GM18511 (cell line): ENCODE measurements at regions not wholly inside any gene's neighbourhood (a gene's known extent, or its start where the extent isn't known, plus 50 kb on each side); places are given as distances from the start of the nearest gene placed in this dataset.
"Not testable (repeated sequence)": the region's sequence is repeated elsewhere in the genome, so short reads cannot be mapped to it uniquely, and the experiment has no call there.

Experiments used
- ATAC-seq: cut with Tn5 transposase; IDR thresholded peaks from one replicate; pipeline ENCODE4 v1.9.1; 2021; ENCODE audit warnings: mild to moderate bottlenecking, moderate library complexity; ENCODE audit not compliant: unreplicated experiment

DNA sequence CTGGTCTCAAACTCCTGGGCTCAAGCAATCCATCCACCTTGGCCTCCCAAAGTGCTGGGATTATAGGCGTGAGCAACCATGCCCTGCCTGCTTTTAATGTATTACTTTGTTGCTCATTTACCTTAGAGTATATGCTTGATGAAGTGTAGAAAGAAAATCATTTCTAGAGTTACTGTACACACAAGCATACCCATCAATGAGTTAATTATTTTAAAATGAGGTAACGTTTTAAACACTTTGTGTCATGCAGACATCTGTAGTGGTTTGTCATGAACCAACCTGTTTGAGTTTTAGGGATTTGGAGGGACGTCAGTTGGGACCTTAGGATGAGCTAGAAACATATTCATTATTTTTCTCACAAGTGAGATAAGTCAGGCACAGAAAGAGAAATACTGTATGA is 332.4 kb upstream of the IGF1R start:
- ATAC-seq = no peak

DNA sequence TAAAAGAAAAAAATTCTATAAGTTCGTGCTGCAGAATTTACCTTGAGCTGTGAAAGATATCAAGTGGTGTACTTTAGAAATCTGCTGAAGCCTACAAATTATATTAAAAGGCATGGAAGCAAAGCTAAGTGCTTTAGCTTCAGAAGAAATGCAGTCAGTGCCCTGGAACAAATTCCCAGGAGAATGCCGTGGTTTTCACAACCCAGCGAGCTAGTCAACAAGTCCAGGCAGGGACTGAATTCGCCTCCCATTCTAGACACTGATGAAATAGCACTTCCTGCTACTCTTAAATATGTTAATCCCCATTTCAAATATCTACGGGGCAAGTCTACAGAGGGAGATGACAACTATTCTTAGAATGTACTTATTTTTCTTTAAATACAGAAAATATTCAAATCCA is 326.4 kb upstream of the IGF1R start:
- no peak for ATAC-seq

DNA sequence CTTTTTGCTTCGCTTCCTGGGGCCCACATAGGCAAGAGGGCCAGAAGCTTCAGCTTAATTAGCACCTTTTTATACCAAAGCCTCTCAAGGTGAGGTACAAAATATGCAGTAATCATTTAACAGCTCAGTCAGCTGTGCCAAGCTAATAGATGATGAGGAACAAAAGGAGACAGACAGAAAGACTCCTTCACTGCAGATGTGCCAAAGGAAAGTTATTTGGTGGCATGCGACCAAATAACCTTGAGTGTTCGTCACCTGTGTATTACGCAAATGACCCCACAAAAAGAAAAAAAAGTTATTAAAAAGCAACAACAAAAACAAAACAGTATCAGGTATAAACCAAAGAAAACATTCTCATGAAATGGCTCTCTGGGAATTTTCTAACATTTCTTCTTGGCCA is 325.8 kb upstream of the IGF1R start:
- ATAC-seq = no peak

DNA sequence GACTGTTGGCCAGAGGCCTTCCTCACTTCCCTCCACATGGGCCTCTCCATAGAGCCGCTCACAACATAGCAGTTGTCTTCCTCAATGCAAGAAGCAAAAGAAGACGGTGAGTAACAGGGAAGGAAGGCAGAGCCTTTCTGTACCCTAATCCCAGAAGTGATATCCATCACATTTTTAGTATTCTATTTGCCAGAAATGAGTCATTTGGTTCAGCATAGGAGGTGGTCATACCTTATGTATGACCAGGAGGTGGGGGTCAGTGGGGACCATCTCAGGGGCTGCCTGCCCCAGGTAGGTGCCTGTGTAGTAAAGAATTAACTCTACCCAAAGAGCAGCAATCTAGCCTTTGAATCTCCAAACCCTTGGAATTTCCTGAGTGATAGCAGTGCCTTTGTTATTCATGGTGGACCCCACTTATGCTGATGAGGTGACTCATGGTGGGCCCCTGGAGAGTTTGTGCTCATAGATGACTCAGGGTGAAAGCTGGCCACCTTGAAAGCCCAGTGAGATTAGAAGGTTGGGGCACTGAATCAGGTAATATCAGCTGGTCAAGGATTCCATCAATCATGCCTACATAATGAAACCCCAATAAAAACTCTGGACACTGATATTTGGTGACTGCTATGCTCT is 323.9 kb upstream of the IGF1R start:
- ATAC-seq = no peak

DNA sequence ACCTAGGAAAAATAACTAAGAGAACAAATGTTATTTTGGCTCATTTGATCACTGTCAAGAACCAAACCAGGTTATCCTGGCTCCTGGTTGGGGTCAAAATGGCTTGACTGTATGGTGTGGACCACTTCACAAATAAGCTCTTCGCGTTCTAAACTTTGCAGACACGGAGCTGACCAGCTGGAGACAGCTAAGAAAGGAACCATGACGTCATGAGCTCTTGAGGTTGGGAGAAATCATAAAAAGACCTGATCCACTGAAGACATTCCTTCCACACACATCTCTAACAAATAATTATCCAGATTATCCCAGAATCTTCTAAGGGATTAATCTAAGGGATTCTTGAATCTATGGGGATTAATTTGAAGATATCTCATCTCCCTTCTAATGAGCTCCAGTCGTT is 321.5 kb upstream of the IGF1R start:
- no peak for ATAC-seq

DNA sequence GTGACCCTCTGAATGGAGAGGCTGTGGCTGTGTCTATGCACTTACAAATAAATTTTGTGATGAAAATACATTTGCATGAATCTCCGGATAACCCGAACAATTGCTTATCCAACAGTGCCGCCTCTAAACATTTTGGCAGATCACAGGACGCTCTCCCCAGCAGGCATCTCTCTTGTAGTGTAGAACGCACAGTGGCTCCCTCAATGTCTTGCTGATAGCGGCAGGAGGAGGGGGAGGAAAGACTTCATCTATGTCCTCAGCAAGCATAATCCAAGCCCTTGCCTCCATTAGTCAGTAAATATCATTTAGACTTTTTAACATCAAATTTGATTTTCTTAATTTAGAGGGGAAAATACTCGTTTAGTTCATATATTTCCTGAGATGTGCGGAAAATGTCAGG is 318.1 kb upstream of the IGF1R start:
- no peak for ATAC-seq

DNA sequence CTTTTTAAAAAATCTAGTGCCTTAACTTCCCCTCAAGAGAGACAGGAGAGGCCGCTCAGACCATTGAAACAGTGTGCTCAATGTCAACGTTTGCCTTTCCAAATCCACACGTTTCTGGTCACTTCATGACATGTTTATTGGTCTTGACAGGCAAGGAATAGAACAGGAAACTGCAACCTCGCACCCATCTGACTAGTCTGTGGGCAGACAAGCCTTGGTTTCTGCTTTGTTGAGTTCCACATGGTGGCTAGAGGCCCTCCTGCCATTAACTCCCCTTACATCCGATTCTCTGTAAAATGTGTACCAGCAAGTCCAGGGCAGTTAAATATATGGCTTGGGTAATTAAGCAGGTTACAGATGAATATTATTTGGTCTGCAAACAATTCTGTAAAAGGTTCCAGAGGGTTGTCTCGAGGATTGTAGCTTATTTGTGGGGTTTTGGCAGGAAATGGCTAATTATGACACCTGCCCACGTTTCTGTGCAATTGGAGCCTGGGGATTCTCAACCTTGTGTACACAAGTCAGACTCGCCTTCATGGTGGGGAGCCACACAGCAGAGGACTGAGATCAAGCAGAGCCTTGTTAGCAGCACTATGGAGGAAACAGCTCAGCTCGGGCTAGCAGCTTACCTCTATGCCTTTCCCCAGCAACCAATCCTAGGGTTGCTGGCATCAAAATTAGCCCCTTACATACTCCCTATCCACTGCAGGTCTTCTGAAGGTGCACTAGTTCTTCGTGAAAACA is 317.5 kb upstream of the IGF1R start:
- ATAC-seq = no peak

DNA sequence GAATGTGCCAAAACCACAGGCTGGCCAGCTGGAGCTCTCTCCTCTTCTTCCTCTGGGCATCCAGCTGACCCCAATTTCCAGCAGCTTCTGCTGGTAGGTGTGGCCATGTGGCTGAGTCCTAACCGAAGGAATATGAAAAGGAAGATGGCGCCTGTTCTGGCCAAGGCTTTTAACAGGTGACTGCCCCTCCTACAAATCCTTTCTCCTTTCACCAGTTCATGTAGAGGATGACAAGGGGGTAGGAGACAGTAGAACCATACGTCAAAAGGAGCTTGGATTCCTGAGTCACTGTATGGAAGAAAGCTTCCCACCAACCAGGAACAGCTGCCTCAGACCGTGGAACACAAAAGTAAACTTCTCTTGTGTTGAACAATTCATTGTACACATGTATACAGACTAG is 316.7 kb upstream of the IGF1R start:
- ATAC-seq = no peak

DNA sequence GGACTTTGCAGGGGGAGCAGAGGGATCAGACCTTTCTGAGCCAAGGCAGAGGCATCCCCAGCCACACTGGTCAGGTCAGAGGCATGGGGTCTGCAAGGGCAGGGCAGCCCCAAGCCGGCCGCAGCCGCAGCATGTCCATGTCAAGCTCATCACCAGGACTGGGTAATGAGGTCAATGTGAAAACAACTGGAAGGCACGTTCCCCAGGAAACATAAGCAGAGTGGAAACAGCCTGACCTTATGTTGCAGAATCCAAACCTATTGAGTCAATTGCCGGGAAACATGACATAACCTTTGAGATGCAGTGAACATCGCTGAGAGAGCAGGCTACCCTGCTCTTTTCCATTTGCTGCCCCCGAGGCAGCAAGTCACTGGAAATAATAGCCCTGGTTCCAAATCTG is 315.1 kb upstream of the IGF1R start:
- no peak for ATAC-seq

DNA sequence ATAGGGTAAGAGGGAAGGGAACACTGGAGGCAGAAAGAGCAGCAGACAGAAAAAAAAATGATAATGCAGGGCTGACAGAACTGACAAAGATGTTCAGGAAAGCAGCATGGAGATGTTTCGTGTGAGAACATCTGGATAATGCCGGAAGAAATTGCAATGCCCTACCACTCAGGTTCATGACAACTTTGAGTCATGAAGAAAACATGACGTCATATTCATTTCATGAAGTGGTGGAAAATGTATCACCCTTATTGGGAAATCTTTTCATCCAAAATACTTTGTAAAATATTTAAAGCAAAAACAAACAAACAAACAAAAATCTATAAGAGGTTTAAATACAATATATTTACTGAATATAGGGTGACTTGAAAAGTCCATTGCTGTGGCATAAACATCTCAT is 305.4 kb upstream of the IGF1R start:
- ATAC-seq = no peak

DNA sequence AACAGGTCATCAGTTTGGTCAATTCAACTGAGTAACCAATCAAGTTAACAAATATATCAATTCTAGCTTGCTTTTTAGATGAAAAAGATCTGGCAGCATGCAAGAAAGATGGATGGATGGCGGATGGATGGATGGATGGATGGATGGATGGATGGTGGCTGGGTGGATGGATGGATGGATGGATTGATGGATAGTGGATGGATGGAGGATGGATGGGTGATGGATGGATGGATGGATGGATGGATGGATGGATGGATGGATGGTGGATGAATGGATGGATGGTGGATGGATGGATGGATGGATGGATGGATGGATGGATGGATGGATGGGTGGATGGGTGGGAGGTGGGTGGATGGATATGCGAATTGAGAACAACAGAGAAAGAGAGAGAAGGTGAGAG is 303.7 kb upstream of the IGF1R start:
- no peak for ATAC-seq

DNA sequence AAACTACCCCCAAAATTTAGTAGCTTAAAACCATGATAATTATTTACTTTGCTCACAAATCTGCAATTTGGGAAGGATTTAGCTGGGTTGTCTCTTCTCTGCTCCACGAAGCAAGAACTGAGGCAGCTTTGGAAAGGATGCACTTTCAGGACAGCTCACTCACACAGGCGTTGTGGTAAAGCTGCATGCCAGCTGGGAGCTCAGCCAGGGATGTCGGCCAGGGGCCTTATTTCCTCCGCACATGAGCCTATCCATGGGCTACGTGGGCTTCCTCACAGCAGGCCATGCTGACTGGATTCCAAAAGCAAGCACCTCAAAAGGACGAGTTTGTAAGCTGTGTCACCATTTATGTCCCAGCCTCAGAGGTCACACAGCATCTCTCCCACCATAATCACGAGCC is 301.3 kb upstream of the IGF1R start:
- no peak for ATAC-seq

DNA sequence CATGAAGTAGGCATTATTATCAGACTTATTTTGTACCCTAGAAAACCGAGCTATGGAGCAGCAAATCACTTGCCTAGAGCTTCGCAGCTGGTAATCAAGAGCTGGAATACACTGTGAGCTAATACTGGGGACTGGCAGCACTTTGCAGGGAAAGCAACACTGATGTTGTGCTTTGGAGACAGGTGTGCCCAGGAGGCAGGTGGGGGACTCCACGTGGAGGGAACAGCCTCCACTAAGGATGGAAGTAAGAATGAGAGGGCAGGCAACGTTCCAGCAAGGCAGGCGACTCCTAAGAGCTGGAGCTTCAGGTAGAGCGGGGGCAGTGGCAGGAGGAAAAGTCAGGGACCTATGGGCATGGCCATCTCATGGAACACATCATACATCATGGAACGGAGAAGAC is 300.5 kb upstream of the IGF1R start:
- no peak for ATAC-seq

DNA sequence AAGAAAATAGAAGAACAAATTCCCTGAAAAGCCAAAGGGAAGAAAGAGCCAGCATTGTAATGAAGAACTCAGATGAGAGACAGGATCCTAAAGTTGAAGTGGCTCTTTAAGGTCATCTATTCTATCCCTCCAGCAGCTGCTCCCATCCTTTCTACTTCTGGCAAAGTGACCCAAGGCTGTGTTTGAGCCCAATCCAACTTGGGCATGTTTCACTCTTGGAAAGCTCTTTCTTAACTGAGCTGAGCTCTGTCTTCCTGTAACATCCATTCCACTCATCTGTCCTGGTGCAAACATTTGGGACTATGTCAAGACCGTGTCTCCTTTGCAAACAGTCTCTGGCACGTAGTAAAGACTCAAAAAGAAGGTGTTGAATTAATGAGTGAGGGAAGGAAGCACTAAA is 298.1 kb upstream of the IGF1R start:
- ATAC-seq = no peak

DNA sequence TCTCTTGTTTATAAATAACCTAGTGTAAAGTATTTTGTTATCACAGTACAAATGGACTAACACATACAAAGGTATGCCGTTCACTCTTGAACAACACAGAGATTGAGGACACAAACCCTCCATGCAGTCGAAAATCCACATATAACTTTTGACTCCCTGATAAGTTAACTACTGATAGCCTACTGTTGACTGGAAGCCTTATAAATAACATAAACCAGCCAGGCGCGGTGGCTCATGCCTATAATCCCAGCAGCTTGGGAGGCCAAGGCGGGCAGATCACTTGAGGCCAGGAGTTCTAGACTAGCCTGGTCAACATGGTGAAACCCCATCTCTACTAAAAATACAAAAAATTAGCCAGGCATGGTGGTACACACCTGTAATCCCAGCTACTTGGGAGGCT is 290.1 kb upstream of the IGF1R start:
- not testable (repeated sequence) for ATAC-seq

DNA sequence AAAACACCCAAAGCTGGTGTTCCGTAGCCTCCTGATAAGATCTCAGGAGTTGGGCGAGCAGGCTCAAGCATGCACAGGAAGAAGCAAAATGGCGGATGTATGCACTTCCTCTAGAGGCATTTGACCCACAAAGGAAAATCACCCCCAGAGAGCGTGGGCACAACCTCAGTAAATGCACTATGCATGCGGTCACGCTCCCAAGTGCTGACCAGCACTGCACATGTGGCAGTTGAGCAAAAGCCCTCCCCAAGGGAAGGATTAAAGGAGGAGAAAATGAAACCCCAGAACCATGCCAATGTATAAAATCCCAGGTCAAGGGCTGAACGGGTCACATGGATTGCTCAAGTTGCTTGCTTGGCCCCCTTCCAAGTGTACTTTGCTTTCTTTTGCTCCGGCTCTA is 289.4 kb upstream of the IGF1R start:
- ATAC-seq = no peak

DNA sequence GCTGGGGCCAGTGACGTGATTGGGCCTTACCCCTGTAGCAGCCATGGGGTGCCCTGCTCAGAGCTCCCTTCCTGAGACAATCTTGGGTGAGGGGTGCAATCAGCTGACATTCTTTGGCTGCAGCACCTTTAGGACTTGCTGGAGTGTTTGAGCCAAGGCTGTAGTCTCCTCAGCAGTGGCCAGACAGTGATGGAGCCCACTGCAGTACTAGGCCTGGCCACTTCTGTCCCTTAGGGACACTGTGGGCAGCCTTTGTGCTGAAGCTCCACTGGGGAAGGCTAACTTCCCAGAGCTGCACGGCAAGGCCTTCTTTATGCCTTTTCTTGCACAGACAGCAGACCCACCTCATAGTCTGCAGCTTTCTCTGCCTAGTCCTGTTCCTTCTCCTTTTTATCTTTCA is 284.9 kb upstream of the IGF1R start:
- ATAC-seq = no peak

DNA sequence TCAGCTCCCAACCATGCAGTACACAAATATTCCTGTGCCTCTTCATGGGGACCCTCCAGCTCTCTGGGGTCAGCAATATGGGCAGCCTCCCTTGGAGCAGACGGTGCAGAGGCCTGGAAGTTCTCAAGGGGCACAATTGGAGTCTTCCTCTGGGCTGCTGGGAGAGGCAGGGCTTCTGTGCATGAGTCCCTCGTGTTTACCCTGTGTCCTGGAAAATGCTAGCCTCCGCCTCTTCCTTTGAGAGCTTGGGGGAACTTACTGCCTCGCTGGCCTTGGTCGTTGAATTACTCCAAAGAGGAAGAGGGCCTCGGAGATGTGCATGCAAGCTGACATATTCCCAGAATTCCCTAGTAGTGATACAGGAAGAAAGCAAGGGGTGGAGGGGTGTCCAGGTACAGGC is 284.4 kb upstream of the IGF1R start:
- ATAC-seq = no peak

DNA sequence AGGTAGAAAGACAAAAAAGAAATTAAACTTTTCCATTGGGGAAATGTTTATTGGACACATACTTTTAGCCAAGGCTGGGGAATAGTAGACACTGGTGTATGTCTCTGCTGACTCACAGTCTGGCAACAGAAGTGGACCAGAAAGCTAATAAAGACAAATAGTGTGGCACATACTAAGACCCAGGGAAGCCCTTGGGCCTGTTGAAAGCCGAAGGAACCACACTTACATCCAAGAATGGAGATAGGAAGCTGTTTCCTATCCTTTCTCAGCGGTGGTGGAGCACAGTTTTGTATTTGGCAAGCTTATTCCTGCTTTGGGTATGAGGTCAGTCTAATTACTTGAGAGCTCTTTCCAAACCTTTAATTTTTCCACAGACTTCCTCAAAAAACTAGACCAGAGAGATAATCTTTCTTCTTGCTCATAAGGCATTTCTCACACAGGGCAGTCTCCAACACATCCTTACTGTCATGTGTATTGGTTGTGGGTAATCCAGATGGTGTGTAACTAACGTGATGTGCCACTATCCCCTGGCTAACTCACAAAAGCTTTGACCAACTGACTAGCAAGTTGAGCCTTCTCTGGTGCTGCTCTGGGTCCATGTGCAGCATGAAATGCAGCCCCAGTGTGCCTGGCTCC is 279.1 kb upstream of the IGF1R start:
- ATAC-seq = no peak

DNA sequence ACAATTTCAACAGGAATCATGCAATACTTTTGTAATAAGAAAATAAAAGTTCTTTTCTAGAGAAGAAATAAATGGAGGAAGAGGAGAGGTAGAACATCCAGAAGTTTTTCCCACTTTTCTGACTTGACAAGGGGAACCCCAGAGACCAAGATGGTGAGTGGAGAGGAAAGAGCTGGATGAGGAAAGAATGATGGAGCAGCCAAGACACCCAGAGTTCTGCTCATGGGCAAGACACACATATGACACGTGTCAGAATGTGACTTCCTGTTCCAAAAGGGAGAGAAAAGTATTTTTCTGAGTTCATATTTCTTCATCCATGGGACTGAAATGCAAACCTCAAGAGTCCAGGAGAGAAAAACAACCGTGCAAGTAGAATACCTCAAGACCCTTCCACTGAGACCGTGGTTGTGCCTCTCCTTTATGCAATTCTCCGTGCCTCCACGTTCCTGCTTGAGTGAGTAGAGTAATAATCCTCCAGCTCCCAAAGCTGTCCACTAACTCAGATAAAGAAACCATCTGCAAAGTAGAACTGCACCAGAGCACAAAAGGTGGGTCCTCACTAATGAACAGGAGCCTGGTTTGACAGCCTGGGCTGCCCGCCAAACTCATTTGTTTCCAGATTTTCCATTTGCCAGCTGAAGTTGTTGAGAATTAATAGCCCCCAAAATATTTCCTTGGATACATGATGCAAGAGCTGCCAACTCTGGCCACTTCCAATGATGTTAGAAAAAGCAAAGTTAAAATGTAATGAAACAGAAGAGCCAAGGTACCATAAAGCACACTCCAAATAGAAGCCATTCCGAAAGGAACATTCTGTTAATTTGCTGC is 272.6 kb upstream of the IGF1R start:
- no peak for ATAC-seq

DNA sequence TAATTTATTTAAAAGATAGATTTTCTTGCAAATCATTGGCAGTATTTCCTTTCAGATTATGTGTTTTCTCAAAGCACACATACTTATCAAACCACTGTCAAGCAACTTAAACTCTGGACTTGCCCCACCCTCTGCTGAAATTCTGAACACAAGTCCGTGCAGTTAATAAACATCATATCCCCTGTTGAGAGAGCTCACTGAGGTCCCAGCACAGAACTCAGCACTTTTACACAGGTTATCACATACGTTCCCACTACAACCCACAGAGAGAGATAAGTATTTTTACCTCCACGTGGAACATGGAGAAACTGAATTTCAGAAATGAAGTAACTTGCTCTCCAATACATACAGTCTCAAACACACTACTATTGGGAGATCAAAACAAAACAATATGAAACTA is 267.6 kb upstream of the IGF1R start:
- ATAC-seq = no peak

DNA sequence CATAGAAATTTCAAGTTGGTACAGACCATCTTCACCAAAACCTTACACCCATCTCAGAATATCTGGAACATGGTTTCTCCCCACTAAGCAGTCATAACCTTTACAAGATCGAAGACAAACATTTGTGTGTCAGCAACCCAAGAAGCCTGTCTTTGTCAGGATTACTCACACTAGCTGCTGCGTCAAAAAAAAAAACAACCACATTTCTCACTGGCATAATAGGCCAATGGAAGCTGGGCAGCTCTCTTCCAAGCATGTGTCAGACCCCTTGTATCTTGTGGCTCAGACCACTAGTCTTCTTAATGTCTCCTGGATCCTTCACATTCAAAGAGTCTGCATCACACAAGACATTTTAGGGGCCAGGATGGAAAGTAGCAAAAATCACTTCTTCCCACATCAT is 266.9 kb upstream of the IGF1R start:
- ATAC-seq = no peak
